PC-3 (cell line): ENCODE measurements at regions not wholly inside any gene's neighbourhood (a gene's known extent, or its start where the extent isn't known, plus 50 kb on each side); places are given as distances from the start of the nearest gene placed in this dataset.

Experiments
- EZH2 ChIP-seq: fragments of 300-600 bp; sonication (generic); IDR thresholded peaks from one replicate; pipeline ENCODE4 v1.6.1; 2017; ENCODE audit warnings: antibody characterized with exemption, mild to moderate bottlenecking, low read length; ENCODE audit not compliant: unreplicated experiment
- EZH2phosphoT487 ChIP-seq: fragments of 300-600 bp; sonication (generic); IDR thresholded peaks from 2 replicates; pipeline ENCODE4 v1.6.1; 2018; ENCODE audit warnings: mild to moderate bottlenecking, antibody characterized with exemption, low read length, borderline replicate concordance
- TF ChIP-seq, protein P1 (sequence below): fragments of 300-600 bp; sonication (generic); conservative IDR thresholded peaks from 2 replicates; pipeline ENCODE4 v1.5.1; 2017; ENCODE audit warnings: antibody characterized with exemption, low read depth, mild to moderate bottlenecking, low read length

DNA sequence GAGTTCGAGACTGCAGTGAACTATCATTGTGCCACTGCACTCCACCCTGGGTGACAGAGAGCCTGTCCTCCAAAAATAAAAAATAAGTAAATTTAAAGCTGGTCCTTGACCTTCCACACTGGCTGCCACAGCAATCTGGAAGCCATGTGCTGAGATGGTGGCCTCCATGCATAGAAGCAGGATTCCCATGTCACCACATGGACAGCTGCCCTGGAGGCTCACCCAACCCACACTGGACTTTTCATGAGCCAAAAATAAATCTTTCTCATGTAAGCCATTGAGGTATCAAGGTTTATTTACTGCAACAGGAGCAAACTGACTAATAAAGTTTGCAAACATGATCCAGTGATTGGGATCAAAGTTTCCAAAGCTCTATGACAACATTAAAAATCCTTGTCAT, 88.5 kb downstream of the SETD4 start:
- TF ChIP-seq, protein P1, sequence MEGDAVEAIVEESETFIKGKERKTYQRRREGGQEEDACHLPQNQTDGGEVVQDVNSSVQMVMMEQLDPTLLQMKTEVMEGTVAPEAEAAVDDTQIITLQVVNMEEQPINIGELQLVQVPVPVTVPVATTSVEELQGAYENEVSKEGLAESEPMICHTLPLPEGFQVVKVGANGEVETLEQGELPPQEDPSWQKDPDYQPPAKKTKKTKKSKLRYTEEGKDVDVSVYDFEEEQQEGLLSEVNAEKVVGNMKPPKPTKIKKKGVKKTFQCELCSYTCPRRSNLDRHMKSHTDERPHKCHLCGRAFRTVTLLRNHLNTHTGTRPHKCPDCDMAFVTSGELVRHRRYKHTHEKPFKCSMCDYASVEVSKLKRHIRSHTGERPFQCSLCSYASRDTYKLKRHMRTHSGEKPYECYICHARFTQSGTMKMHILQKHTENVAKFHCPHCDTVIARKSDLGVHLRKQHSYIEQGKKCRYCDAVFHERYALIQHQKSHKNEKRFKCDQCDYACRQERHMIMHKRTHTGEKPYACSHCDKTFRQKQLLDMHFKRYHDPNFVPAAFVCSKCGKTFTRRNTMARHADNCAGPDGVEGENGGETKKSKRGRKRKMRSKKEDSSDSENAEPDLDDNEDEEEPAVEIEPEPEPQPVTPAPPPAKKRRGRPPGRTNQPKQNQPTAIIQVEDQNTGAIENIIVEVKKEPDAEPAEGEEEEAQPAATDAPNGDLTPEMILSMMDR = no peak
- no peak for TF ChIP-seq EZH2
- no peak for TF ChIP-seq EZH2phosphoT487
